ENCODE measurements at regions not wholly inside any gene's neighbourhood (a gene's known extent, or its start where the extent isn't known, plus 50 kb on each side); places are given as distances from the start of the nearest gene placed in this dataset.
A peak's percentile ranks its signal among the peaks of the same experiment; 100 is the strongest.

DNA sequence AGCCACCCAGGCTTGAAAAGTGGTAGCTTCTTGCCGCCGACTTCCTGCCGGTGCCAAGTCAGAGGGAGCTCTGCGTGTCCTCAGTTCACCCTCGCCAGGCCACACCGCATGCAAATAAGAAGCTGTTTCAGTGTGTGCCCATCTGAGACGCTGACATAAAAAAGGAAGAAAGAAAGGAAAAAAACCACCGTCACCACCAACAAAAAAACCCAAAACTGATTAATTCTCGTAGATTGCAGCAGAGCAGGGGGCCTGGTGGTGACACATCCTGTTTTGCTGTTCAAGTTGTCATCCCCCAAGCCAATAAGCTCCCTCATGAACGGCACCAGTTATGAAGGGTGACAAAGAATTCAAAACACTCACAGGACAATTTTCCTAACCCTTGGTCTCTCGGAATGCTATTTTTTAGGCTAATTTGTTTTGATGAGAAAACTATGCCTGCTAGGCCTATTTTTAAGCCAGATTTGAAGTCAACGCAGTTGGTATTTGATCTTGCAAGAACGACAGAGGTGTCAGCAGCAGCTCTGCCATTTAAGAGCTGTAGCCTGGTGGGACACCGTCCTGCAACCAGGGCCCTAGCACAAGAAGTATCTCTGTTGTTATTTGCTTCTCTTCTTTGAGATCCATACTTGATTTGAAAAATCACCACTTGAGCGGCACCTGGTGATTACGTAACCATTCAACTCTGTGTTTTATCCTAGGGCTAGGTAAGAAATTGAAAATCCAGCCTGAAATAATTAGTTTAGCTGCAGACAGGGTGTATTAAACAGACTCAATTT is 145.6 kb downstream of the PFKFB3 start:
- peaks cover 15% of the 10 kb centered on the region for H3K36me3 Mint-ChIP-seq (ENCODE audit: insufficient read depth)
- no peaks in the 10 kb centered on the region for H3K27me3 Mint-ChIP-seq
- DNase-seq (peak; percentile 65 to 73 (median 72)), ATAC-seq (replicated peaks) (peak; percentile 89)
- H3K4me3 Mint-ChIP-seq, result peak overlapping the region; percentile 76 to 80
- peak overlapping the region; percentile 95 to 96 for H3K27ac Mint-ChIP-seq
- no peaks in the 10 kb centered on the region for H3K9me3 Mint-ChIP-seq
- peaks cover 25% of the 10 kb centered on the region in 2 donors for H3K4me1 Mint-ChIP-seq (ENCODE audit: low read depth in 2 of 2)

DNA sequence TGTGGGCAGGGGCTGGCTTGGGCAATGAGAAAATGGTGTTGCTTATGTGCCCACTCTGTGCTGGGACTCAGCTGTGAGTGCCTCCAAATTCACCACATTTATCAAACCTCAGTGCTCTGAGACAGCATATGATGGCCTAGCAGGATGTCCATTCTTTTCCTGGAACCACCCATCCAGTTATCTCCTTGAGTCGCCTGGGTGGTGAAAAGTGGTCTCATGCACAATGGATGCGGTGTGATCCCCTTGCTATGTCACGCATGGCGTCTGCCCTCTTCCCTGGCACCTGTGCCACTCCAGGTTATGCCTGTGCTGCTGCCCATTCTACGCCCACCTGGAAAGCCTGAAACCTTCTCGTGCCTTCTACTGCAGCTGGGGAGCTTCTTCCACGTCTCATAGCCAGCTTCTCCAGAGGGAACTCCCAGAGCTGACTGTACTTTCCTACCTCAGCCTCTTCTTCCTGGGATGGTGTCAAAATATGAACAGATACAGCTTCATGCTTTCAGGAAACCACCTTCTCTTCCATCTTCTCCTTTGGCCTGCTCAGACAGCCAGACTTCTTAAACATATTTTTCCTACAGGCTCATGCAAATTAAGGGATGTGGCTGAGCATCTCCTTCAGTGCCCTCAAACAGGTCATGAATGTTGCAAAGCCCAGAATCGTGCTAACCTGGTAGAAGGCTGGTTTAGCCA is 147.3 kb downstream of the PFKFB3 start:
- peak overlapping the region in 1 of 2 donors; percentile 67 for H3K27ac Mint-ChIP-seq
- peaks cover 15% of the 10 kb centered on the region for H3K36me3 Mint-ChIP-seq (ENCODE audit: insufficient read depth)

DNA sequence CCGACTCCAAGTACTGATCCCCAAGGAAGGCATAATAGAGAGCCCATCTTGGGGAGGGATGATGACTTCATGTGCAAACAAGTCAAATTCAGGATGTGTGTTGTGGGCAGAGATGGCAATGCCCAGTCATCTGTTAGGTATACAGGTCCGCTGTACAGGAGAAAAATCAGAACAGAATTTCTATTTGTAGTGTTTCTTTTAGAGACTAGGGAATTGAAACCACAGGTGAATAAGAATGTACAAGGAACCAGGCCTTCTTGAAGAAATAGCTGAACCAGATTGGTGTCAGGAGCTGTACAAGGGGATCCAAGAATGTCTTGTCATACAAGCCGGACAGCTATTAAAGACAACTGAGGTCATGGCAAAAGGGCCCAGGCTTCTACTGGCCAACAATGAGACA is 147.9 kb downstream of the PFKFB3 start:
- ATAC-seq (replicated peaks) (no peak), DNase-seq (no peak)
- peak overlapping the region in 1 of 2 donors; percentile 67 for H3K27ac Mint-ChIP-seq
- H3K27me3 Mint-ChIP-seq, result no peaks in the 10 kb centered on the region
- H3K4me3 Mint-ChIP-seq, result no peak overlapping the region
- H3K4me1 Mint-ChIP-seq (ENCODE audit: low read depth in 2 of 2), result peaks cover 25% of the 10 kb centered on the region in 2 donors
- H3K36me3 Mint-ChIP-seq (ENCODE audit: insufficient read depth), result peaks cover 15% of the 10 kb centered on the region
- H3K9me3 Mint-ChIP-seq, result no peaks in the 10 kb centered on the region

More for the DNA sequence above, 147.3 kb downstream of the PFKFB3 start:
- no peak for DNase-seq
- Mint-ChIP-seq H3K4me1 (ENCODE audit: low read depth in 2 of 2) (peaks cover 25% of the 10 kb centered on the region in 2 donors), H3K4me3 (no peak overlapping the region), H3K9me3 (no peaks in the 10 kb centered on the region), H3K27me3 (no peaks in the 10 kb centered on the region)
- no peak for ATAC-seq (replicated peaks)

GRCh38 chr10:6351495-6351894 is 148.8 kb downstream of the PFKFB3 start:
- Mint-ChIP-seq H3K4me3 (no peak overlapping the region), H3K27ac (peak overlapping the region in 1 of 2 donors; percentile 7), H3K4me1 (ENCODE audit: low read depth in 2 of 2) (peaks cover 22 to 23% of the 10 kb centered on the region in 2 donors), H3K9me3 (peaks cover 0 to 1% of the 10 kb centered on the region in 2 donors), H3K36me3 (ENCODE audit: insufficient read depth) (peaks cover 15% of the 10 kb centered on the region), H3K27me3 (no peaks in the 10 kb centered on the region)
- no peak for DNase-seq
- ATAC-seq (replicated peaks), result no peak

GRCh38 chr10:6353526-6353925 is 150.8 kb downstream of the PFKFB3 start:
- Mint-ChIP-seq H3K27ac (no peak overlapping the region), H3K4me1 (ENCODE audit: low read depth in 2 of 2) (peaks cover 4 to 5% of the 10 kb centered on the region in 2 donors), H3K4me3 (no peak overlapping the region), H3K9me3 (peaks cover 0 to 1% of the 10 kb centered on the region in 2 donors), H3K36me3 (ENCODE audit: insufficient read depth) (peaks cover under 1% of the 10 kb centered on the region), H3K27me3 (no peaks in the 10 kb centered on the region)
- DNase-seq (no peak), ATAC-seq (replicated peaks) (no peak)

DNA sequence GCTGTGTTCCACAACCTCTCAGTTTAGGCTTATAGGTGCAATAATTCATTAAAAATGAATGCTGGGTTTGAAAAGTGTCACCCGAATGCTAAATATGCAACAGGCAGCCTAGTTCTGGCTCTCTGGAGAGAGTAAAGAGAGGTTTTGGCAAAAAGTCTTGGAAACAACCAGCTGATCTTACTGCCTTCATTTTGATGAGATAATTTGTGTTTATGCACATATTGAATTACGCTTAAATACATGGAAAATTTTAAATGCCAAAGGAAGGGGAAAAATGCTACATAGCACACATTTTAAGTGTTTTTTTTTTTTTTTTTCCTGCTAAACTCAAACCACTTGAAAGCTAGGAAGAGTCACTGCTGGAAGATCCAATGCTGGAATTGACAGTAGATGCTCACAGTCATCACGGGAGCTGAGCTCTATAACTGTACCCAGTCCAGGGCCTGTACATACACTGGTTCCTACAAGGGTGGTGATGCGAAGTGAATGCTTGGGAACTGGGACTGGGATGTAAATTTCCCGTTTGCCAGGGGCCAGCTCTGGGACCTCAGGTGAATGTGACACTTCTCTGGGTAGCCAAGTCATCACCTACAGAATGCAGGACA is 151.5 kb downstream of the PFKFB3 start:
- H3K27ac Mint-ChIP-seq, result no peak overlapping the region
- H3K27me3 Mint-ChIP-seq, result no peaks in the 10 kb centered on the region
- H3K9me3 Mint-ChIP-seq, result peaks cover 0 to 1% of the 10 kb centered on the region in 2 donors
- H3K4me3 Mint-ChIP-seq, result no peak overlapping the region
- no peaks in the 10 kb centered on the region for H3K36me3 Mint-ChIP-seq (ENCODE audit: insufficient read depth)
- ATAC-seq (replicated peaks), result no peak
- DNase-seq, result no peak
- H3K4me1 Mint-ChIP-seq (ENCODE audit: low read depth in 2 of 2), result peaks cover 0 to 1% of the 10 kb centered on the region in 2 donors

- Mint-ChIP-seq H3K4me3 (no peak overlapping the region), H3K36me3 (ENCODE audit: insufficient read depth) (no peaks in the 10 kb centered on the region), H3K9me3 (peaks cover 0 to 6% of the 10 kb centered on the region in 2 donors), H3K27ac (no peak overlapping the region), H3K4me1 (ENCODE audit: low read depth in 2 of 2) (no peaks in the 10 kb centered on the region), H3K27me3 (no peaks in the 10 kb centered on the region)
- DNase-seq (no peak), ATAC-seq (replicated peaks) (no peak)
Observed at GRCh38 chr10:6356280-6356793, 153.6 kb downstream of the PFKFB3 start.

DNA sequence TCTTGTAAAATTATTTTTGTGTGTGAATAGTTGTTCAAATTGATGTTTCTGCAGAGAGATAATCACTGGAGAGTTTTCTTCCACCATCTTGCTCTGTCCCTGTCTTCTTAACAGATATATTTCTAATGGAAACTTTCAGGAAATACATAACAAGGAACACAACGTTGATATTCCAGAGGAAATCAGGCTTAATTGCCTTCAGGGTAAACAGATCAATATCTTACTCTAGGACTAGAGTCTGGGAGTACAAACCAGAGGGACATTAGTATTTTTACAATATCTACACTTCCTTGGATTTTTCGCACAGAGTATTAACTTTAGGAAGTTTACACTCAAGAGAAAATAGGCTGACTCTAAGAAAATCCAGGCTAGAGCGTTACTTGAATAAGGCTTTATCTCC is 159.1 kb downstream of the PFKFB3 start:
- DNase-seq, result no peak
- Mint-ChIP-seq H3K9me3 (peaks cover 0 to 4% of the 10 kb centered on the region in 2 donors), H3K4me3 (no peak overlapping the region), H3K27me3 (no peaks in the 10 kb centered on the region), H3K4me1 (ENCODE audit: low read depth in 2 of 2) (no peaks in the 10 kb centered on the region), H3K27ac (peak overlapping the region in 1 of 2 donors; percentile 22), H3K36me3 (ENCODE audit: insufficient read depth) (no peaks in the 10 kb centered on the region)
- no peak for ATAC-seq (replicated peaks)

DNA sequence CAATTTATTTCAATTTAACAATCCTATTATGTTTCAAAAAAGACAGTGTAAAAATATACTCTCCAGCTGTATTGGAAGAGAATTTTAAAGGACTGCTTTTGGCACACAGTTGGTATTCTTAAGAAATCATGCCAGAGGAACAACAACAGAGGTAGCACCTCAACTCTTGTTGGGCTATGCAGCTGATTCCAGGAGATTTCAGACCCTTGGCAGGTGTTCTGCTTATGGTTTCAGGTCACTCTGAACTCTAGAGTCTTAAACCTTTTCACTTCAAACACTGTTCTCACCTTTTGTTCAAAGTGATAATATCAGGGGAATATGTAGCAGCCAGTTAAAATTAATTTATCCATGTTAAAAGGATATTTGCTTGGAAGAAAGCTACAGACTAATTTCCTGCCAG is 160.1 kb downstream of the PFKFB3 start:
- no peak for ATAC-seq (replicated peaks)
- DNase-seq, result no peak
- Mint-ChIP-seq H3K4me1 (ENCODE audit: low read depth in 2 of 2) (no peaks in the 10 kb centered on the region), H3K36me3 (ENCODE audit: insufficient read depth) (no peaks in the 10 kb centered on the region), H3K27ac (no peak overlapping the region), H3K9me3 (peaks cover 0 to 4% of the 10 kb centered on the region in 2 donors), H3K4me3 (no peak overlapping the region), H3K27me3 (peaks cover 0 to 2% of the 10 kb centered on the region in 2 donors)

GRCh38 chr10:6363511-6363910 is 160.8 kb downstream of the PFKFB3 start:
- peaks cover 0 to 6% of the 10 kb centered on the region in 2 donors for H3K27me3 Mint-ChIP-seq
- ATAC-seq (replicated peaks) (no peak), DNase-seq (no peak)
- H3K4me3 Mint-ChIP-seq, result no peak overlapping the region
- H3K27ac Mint-ChIP-seq, result no peak overlapping the region
- no peaks in the 10 kb centered on the region for H3K4me1 Mint-ChIP-seq (ENCODE audit: low read depth in 2 of 2)
- peaks cover 0 to 4% of the 10 kb centered on the region in 2 donors for H3K9me3 Mint-ChIP-seq
- no peaks in the 10 kb centered on the region for H3K36me3 Mint-ChIP-seq (ENCODE audit: insufficient read depth)

GRCh38 chr10:6364283-6364682 is 161.6 kb downstream of the PFKFB3 start:
- Mint-ChIP-seq H3K36me3 (ENCODE audit: insufficient read depth) (peaks cover 2% of the 10 kb centered on the region), H3K27me3 (peaks cover 0 to 6% of the 10 kb centered on the region in 2 donors), H3K27ac (no peak overlapping the region)

GRCh38 chr10:6364893-6365292 is 162.2 kb downstream of the PFKFB3 start:
- Mint-ChIP-seq H3K27me3 (peaks cover 0 to 6% of the 10 kb centered on the region in 2 donors), H3K9me3 (peaks cover 0 to 4% of the 10 kb centered on the region in 2 donors), H3K4me3 (no peak overlapping the region), H3K27ac (no peak overlapping the region), H3K36me3 (ENCODE audit: insufficient read depth) (peaks cover 2% of the 10 kb centered on the region), H3K4me1 (ENCODE audit: low read depth in 2 of 2) (no peaks in the 10 kb centered on the region)
- no peak for DNase-seq
- ATAC-seq (replicated peaks), result no peak

More at GRCh38 chr10:6364283-6364682, 161.6 kb downstream of the PFKFB3 start:
- no peaks in the 10 kb centered on the region for H3K4me1 Mint-ChIP-seq (ENCODE audit: low read depth in 2 of 2)
- peaks cover 0 to 4% of the 10 kb centered on the region in 2 donors for H3K9me3 Mint-ChIP-seq
- no peak overlapping the region for H3K4me3 Mint-ChIP-seq
- ATAC-seq (replicated peaks), result no peak
- DNase-seq, result no peak

DNA sequence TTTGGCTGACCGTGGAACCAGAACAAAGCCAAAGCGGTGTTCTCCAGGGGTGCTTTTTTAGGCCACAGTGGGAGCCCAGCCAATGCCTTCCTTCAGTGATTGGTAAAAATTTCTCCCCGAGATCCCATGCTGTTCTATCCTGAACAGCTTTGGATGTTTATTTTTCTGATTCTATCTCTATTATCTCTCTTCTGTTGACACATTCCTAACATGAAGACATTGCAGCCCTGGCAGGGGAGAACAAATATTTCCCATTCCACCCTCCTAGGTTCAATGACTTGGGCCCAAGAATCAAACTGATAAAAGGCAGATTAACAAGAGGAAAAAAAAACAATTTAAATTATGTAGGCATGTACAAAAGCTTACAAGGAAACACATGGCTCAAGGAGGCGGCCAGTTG is 162.7 kb downstream of the PFKFB3 start:
- Mint-ChIP-seq H3K36me3 (ENCODE audit: insufficient read depth) (peaks cover 2% of the 10 kb centered on the region), H3K9me3 (peaks cover 0 to 3% of the 10 kb centered on the region in 2 donors), H3K27ac (peak overlapping the region in 1 of 2 donors; percentile 24), H3K4me3 (no peak overlapping the region), H3K4me1 (ENCODE audit: low read depth in 2 of 2) (no peaks in the 10 kb centered on the region), H3K27me3 (peaks cover 0 to 6% of the 10 kb centered on the region in 2 donors)
- no peak for ATAC-seq (replicated peaks)
- DNase-seq, result no peak
